HG03175 (cell line): ENCODE measurements at regions not wholly inside any gene's neighbourhood (a gene's known extent, or its start where the extent isn't known, plus 50 kb on each side); places are given as distances from the start of the nearest gene placed in this dataset.

Source experiments
- ATAC-seq: cut with Tn5 transposase; IDR thresholded peaks from one replicate; pipeline ENCODE4 v1.9.1; 2021; ENCODE audit warnings: mild to moderate bottlenecking, moderate library complexity; ENCODE audit not compliant: unreplicated experiment

DNA sequence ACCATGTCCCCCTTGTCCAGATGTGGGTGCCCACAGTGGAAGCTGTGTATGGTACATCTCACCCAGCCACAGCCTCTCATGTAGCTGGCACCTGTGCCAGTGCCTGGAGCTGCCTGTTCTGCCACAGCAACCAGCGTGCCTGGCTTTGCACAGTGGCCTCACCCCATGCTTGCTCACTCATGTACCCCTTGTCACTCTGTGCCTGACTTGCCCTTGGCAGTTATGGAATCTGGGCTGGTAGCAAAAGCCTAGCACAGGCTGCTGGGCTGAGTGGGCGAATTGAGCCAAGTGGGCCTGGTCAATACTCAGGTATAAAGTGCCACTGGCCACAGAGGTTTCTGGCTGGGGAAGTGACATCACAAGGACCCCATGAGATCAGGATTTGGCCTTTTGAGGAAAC lies 264.2 kb downstream of the INSC start:
- ATAC-seq, result no peak

GRCh38 chr11:15379483-15379882 lies 264.8 kb downstream of the INSC start:
- no peak for ATAC-seq

DNA sequence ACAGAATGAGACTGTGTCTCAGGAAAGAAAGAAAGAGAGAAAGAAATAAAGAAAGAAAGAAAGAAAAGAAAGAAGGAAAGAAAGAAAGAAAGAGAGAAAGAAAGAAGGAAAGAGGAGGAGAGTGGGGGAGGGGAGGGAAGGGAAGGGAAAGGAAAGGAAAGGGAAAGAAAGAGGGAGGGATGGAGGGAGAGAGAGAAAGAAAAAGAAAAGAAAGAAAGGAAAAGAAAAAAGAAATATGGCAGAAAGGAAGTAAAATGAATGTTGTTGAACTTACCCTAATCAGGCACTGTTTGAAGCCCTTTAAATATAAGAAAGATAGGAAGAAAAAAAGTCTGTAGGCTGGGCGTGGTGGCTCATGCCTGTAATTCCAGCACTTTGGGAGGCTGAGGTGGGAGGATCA lies 276.1 kb downstream of the INSC start:
- no peak for ATAC-seq

DNA sequence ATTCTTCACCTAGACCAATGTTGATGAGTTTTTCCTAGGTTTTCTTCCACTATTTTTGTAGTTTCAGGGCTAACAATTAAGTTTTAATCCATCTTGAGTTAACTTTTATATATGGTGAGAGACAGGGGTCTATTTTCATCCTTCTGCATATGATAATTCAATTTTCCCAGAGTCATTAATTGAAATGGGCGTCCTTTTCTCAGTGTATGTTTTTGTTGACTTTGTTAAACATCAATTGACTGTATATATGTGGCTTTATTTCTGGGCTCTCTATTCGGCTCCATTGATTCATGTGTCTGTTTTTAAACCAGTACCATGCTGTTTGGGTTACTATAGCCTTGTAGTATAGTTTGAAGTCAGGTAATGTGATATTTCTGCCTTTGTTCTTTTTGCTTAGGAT lies 282.1 kb downstream of the INSC start:
- ATAC-seq, result no peak

DNA sequence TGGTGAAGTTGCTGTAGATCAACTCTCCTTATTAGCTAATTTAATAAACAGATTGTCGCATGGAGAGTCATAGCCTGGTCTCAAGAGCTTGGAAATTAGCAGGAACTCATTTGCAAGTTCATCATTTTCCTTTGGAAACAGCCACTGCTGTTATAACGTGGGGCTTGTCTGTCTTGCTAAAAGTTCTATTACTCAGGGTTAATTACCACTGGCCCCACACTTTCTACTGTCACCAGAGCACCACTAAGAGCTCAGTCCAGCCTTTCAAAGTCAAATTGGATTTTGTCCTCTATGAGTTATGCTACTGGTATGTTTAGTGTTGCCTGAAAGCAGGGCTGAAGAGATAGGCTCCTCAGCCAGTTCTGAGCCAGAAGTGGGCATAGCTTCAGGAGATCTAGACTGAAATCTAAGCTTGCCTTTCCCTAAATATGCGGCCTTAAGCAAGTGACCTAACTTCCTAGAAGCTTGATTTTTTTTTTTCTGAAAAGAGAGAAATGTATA lies 292.2 kb downstream of the INSC start:
- no peak for ATAC-seq

DNA sequence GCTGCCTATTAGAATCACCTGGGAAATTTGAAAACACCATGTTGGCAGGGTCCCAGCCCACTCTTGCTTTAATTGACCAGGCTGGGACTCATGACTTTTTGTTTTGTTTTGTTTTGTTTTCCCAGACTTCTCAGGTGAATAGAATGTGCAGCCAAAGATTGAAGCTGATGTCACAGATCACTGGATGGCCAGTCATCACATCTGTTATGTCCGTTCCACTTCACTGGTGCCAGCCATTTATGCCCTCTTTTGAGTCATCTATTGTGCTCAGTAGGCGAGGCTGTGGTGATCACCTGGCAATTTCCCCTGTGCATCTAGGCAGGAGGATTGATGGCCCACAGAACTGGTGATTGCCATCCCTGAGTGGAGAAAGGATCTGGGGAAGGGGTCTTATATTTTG lies 297.3 kb downstream of the INSC start:
- ATAC-seq, result no peak

- no peak for ATAC-seq
Measured at GRCh38 chr11:15418921-15419320, 304.2 kb downstream of the INSC start.

GRCh38 chr11:15419696-15420095 lies 305.0 kb downstream of the INSC start:
- no peak for ATAC-seq

DNA sequence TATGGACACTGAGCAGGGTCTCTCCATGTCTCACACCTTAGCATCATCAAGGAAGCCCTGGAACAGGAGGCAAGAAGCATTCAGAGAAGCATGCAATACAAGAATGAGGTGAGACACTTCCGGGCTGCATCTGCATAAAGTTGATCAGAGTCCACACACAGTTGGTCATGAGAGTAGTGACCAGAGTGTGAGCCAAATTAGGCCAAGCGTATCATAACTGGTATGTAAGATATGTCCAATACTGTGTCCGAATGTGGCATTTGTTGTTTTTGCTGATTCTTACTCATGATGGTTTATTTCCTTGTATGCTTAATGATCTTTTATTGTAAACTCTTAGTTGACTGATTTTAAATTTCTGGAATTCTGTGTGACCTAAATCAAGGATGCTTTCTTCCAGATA lies 315.7 kb downstream of the INSC start:
- ATAC-seq, result no peak

DNA sequence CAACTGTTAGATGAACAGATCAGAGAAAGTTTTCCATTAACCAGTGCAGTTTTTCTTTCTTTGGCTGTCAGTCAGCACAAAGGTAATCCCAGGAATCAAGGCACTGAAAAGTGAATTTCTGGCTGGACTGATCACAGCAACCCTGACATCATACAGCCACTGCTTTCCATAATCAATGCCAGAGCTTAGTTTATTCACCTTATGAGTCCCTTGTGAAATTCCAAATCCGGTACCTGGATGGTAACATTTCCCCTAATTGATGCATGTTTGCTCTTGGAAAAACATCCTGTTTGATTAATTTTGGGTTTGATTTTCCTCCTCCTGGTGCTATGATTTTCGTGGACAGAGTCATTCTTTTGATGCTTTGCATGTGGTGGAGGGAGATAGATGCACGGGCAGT lies 319.8 kb downstream of the INSC start:
- ATAC-seq, result no peak

DNA sequence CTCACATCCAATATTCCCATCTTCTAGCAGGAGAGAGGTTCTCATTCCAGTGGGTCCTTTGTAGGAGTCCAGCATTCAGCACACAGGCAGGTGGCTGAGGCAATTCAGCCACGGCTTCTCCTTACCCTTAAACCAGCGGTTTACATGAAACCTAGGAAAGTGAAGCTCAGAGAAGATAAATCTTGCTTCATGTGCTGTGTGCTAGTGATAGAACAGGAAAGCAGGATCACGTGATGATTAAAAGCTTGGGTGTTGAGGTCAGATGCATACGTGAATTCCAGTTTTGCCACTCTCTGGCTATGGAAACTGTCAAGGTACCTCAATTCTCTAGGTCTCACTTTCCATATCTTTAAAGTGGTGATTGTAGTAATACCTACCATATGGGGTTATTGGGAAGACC lies 331.6 kb downstream of the INSC start:
- ATAC-seq, result no peak

- no peak for ATAC-seq
Measured at GRCh38 chr11:15446929-15447328, 332.2 kb downstream of the INSC start.

GRCh38 chr11:15451713-15452112 lies 337.0 kb downstream of the INSC start:
- ATAC-seq, result no peak

DNA sequence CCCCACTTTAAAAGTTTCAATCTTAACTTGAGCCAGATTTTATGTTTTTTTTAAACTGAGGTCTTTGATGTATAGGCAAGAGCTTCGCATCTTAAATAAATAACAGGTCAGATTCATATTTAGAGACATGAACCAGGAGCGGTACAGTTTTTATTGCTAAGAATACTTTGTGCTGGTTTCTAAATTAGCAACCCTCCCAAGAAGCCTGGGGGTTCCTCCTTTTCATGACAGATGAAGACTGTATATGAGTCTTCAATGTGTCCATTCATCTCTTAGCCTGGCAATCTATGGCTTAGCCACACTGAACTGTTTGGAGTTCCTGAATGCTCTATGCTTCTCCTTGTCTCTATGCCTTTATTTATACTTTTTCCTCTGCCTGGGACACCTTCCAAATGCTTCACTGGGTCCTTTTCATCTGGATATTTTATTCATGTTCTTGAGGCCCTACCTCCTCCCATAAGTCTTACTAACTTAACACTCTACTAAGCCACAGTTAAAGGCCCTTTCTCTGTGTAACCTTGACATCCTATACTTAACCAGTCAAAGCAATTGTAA lies 338.6 kb downstream of the INSC start:
- ATAC-seq, result no peak

DNA sequence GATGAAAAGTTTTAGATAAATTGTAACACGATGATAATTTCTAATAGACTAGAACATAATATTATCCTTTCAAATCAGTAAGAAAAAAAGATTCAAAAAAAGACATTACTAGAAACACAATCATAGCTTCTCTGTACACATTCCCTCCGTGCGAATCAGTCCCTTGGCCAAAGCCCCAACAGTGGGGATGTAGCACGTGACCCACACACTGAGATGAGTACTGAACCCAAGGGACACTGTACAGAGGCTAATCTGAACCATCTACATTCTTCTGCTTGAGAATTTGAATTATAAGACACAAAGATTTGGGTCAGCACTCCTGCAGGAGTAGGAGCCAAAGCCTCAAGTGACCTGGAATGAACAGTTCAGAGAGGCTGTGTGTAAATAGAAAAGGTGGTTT lies 353.7 kb downstream of the INSC start:
- no peak for ATAC-seq

DNA sequence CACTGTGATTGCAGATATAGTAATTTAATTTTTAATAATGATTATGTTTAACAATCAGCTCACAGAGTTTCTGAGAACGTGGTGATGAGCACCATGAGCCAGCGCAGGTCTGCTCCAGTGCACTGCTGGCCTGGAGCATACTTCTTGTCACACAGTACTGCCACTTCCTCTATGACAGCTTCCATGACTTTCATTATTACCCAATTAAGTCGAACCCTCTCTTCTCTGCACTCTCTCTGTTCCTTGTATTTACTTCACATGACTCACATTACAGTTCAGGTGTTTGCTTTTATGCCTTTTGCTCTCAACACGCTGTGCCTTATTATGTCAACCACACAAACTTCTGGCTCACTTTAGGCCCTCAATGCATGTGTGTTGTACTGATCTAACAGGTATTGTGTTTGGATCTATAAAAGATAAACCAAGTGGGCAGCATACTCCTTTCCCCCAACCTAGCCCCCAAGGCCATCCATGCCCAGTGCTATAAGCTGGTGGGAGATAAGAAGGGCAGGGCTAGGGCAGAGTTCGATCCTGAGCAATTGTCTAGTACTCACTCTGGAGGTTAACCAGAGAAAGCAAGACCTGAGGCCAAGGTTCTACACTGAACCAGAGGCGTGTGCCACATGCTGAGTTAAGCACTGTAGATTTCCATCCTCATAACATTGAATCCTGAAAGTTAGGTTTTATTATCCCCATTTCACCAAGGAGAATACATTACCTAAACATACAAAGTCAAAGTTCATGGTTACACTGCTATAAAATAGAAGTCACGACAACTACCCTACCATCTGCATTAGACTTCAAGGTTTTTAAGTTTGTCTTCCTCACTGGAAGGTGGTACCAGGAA lies 356.5 kb downstream of the INSC start:
- ATAC-seq, result peak; percentile 53

GRCh38 chr11:15471895-15472799 lies 357.4 kb downstream of the INSC start:
- ATAC-seq, result no peak

DNA sequence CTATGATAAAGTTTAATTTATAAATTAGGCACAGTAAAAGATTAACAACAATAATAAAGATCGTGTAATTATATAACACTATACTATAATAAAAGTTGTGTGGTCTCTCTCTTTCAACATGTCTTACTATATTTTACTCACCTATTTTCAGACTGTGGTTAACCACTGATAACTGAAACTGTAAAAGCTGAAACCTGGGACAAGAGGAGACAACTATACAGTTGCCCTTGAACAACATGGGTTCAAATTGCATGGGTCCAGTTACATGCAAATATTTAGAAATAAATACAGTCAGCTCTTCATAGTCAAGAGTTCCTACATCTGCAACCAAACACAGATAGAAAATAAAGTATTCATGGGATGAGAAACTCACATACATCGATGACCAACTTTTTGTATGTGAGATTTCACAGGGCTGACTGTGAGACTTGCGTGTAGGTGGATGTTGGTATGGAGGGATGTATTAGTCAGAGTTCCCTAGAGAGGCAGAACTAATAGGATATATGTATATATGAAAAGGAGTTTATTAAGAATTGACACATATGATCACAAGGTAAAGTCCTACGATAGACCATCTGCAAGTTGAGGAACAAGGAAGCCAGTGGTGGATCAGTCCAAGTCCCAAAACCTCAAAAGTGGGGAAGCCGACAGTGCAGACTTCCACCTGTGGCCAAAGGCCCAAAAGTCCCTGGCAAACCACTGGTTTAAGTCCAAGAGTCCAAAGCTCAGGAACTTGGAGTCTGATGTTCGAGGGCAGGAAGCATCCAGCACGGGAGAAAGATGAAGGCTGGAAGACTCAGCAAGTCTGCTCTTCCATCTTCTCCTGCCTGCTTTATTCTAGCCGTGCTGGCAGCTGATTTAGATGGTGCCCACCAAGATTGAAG lies 359.5 kb downstream of the INSC start:
- ATAC-seq, result peak; percentile 73

- ATAC-seq, result no peak
Measured at GRCh38 chr11:15476371-15476917, 361.7 kb downstream of the INSC start.

GRCh38 chr11:15481871-15482270 lies 367.1 kb downstream of the INSC start:
- ATAC-seq, result no peak
